ENCODE measurements at regions not wholly inside any gene's neighbourhood (a gene's known extent, or its start where the extent isn't known, plus 50 kb on each side); places are given as distances from the start of the nearest gene placed in this dataset.

DNA sequence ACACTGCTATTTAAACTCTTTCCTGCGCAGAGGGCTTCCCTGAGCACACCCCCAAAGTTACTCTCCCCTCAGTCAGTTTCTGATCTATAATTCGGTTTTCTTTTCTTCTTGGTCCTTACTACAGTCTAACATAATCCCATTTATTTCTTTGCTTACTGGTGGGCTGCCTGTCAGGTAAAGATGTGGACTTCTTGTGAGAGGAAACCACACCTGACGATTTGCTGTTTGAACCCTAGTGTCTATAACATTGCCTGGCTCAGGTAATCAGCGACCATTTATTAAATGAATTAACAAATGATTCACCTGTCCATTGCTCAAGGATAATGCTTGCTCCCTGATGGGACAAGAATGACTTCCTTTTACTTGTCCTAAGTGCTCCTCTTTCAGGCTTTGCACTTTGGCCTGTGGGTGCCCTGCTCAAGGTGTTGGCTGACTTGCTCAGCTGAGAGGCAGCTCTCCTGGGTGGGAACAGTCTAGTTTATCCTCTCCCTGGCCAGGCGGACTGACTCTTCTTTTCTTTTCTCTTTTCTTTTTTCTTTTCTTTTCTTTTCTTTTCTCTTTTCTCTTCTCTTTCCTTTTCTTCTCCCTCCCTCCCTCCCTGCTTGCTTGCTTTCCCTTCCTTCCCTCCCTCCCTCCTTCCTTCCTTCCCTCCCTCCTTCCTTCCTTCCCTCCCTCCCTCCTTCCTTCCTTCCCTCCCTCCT lies 233.1 kb downstream of the BCAS1 start:
- no peak for DNase-seq (ENCODE audit: low read depth)

DNA sequence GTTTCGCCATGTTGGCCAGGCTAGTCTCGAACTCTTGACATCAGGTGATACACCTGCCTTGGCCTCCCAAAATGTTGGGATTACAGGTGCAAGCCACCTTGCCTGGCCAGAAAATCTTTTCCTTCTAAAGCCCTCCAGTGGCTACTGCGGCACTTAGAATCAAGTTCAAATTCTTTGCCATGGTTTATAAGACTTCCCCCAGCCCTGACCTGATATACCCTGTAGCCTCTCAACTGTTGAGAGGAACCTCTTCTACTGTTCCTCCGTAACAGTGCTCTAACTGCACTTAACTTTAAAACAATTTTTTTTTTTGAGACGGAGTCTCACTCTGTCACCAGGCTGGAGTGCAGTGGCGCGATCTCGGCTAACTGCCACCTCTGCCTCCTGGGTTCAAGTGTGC lies 235.6 kb downstream of the BCAS1 start:
- no peak for DNase-seq (ENCODE audit: low read depth)

DNA sequence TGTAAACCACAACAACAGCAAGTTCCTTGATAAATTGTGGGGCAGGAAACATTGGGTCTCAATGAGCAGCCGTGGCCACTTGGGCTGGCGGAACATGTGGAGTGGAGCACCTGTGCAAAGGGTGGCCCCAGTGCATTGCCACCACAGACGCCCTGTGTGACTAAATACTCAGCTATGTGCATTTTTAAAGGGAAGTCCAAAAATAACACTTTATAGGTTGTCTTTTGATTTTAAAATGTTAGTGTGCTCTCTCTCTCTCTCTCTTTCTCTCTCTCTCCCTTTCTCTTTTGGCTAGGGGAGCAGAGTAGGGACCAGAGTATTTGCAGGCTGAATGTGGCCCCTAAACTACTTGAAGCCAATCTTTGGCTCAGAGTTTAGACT lies 236.3 kb downstream of the BCAS1 start:
- DNase-seq (ENCODE audit: low read depth) = no peak

DNA sequence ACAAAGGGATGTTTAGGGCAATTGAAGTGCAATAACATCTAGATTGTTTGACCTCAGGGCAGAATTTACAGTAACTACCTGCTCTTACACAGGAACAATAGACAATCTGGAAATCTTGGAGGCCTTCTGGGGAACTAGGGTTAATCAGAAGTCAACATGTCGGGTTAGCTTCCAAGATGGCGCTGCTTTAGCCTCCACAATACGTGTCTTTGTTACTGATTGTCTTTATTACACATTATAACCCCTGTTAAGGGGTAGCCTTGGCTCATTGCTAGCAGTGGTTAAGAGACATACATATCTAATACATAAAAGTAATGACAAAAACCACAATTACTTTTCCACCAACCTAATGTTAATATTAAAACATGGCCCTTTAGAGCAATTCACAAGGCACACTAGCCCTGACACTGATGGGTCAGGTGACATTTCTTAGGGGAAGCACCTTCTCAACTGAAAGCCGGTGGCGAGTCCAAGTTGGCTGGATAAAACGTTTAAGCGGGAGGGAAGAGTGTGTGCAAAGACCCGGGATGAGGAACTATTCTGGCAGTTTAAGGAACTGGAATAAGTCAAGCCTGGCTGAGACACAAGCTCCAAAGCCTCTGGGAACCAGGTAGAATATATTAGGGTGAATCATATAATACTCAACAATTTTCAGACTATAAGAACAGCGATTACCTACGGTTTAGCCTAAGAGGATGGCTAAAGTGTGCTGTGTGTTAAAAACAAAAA lies 236.9 kb downstream of the BCAS1 start:
- DNase-seq (ENCODE audit: low read depth) = no peak

DNA sequence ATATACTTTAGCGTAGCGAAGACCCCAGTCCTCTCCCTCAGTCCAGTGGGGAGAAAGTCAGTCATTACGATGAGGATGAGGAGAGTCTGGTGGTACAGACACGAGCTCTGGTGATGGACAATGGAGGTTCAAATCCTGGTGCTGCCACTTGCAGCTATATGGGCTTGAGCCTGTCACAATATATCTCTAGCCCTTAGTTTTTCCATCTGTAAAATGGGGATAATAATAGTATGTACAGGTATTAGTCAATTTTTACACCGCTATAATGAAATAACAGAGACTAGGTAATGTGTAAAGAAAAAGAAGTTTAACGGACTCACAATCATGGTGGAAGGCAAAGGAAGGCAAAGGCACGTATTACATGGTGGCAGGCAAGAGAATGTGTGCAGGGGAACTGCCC lies 237.9 kb downstream of the BCAS1 start:
- no peak for DNase-seq (ENCODE audit: low read depth)

DNA sequence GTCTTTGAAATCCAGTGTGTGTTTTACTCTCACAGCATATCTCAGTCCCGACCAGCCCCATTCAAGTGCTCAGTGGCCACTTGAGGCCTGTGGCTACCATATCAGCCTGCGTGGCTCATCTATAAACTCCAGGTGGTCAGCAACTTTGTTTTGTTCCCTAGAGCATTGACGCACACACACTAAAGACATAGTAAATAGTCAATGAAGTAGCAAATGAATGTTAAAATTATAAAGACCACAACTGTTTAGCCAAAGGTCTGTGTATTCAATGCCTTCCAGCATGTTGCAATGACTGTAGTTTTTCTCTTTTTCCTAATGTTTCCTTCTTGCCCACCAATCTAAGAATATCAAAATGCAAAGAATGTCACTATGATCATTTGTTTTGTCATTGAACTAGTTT lies 238.2 kb upstream of the ZNF217 start:
- DNase-seq (ENCODE audit: low read depth) = no peak

DNA sequence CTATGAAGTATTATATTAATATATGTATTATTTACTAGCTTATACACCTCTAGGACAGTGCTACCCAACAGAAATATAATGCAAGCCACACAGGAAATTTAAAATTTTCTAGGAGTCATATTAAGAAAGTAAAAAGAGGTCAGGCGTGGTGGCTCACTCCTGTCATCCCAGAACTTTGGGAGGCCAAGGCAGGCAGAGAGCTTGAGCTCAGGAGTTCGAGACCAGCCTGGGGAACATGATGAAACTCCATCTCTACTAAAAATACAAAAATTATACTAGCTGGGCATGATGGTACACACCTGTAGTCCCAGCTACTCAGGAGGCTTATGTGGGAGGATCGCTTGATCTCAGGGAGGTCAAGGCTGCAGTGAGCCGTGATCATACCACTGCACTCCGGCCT lies 237.6 kb upstream of the ZNF217 start:
- DNase-seq (ENCODE audit: low read depth) = no peak

DNA sequence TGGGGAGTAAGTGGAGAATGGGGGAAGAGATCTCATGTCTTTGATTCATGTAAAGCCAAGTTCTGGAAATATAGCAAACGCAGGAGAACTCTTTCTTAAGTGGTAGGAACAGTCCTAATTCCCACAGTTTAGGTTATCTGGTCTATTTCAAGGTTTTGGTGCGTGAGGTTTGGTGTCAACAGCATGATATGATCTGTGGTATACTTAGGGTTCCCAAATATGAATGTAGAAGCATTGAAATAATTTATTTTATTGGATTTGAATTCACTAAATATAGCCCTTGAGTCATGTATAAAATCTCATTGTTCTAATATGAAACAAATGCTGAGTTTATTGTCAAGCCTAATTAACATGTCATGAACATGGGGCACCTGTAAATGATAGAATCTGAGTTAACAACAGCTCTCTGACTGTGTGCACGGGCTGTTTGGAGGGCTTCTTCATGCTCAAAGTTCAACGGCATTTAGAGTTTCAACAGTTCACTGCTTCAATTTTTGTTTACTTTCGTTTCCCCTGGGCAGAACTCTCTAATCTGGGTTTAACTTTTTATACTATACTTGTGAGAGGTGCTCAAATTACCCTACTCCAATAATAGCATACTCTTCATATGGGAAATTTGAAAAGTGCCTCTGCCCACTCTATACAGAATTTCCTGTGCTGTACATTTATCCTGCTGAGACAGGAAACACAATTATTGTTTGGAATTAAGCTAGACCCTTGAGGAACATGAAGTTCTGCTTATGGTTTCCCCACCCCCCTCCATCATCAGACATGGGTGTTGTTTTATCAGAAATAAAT lies 236.3 kb upstream of the ZNF217 start:
- no peak for DNase-seq (ENCODE audit: low read depth)

DNA sequence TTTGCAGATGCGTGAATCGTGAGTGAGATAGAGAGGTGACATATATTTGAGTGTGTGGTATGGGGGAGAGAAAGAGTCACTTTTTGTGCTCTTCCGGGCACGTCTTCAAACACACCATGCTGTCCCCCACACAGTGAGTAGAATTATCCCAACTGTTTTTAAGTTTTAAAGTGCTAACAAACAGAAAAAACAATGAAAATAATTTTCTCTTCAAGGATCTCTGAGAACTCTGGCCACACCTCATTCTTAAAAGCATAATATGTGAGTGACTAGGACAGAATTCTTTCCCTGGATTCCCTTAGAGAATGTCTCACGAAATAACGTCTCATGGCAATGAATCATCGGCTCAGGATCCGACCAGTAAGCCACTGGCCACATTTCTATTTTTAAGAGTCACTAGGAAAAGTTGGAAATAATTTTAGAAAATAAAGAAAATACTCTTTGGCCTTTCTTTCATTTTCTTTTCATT lies 235.7 kb upstream of the ZNF217 start:
- peak; percentile 96 for DNase-seq (ENCODE audit: low read depth)

DNA sequence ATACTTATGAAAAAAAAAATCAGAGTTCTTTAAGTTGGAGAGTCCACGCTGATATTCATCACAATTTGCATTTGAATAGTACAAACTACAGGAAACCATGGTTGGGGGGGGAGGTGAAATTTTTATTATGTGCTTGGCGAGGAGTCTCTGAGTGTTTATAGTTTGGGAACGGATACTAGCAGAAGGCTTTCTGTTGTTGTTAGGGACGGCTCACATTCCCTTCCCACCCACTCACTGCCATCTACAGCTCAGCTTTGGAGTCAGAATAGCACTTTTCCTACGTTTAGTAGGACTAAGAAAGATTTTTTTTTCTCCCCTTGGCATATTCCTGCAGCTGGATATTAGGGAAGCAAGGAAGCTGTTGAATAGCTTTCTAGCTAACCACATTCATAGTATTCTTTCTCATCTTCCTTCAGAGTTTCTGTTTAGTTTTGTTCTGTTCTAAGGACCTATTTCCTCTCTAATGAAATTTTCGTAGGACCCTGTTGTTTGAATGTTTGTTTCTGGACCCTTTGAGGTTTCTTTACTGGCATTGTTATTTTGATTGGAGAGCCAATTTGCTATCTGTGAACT lies 235.1 kb upstream of the ZNF217 start:
- peak; percentile 91 for DNase-seq (ENCODE audit: low read depth)

DNA sequence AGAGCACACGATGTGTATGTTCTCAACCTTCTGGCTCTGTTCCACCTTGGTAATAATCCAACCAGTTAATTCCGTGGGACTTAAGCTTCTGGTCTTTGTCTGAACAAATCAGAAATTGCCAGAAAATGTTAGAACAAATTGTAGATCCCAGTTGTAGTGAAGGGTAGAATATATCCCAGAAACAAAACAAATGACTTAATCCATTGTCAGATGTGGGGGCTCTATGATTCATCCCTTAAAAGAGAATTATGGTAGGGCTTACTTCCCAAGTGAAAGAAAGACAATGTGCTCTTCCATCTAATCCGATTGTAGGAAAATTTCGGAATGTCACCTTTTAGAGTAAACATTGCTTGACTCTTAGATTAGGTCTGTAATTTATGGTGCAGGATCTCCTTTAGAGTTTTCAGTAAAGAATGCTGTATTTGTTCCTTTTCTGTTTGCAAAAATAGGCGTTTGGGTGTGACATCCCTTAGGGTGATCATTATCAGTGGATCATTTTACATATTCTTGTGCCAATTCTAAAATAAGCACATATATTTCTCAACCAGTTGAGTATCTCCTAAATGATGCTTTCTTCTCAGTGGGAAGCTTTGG lies 234.5 kb upstream of the ZNF217 start:
- peak; percentile 97 for DNase-seq (ENCODE audit: low read depth)

DNA sequence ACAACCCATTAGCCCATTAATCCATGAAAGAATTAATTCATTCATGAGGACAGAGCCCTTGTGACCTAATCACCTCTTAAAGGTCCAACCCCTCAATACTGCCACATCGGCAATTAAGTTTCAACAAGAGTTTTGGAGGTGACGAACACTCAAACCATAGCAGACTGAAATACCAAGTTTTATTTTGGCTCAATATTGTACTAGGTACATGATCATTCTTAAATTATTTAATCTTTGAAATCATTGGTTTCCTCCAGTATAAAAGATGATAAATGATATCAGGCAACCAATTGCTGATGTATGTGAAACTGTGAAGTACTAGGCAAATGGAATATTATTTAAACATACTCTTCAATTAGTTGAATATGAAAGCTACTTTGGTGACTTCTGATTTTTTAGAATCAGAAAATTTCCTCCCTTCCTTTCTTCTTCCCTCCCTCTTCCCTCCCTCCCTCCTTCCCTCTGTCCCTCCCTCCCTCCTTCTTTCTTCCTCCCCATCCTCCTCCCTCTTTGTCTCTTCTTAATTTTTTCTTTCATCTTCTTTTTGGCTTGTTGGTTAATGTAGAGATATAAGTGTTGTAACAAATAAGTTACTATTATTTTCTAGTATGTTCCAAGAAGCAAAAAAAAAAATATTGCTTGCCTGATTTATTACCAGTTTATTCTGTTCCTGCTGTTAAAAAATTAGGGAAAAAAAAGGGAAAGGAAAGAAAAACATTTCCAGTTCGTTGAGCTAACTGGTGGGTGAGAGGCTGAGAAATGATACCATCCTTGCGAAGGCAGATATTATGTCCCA lies 233.9 kb upstream of the ZNF217 start:
- no peak for DNase-seq (ENCODE audit: low read depth)

DNA sequence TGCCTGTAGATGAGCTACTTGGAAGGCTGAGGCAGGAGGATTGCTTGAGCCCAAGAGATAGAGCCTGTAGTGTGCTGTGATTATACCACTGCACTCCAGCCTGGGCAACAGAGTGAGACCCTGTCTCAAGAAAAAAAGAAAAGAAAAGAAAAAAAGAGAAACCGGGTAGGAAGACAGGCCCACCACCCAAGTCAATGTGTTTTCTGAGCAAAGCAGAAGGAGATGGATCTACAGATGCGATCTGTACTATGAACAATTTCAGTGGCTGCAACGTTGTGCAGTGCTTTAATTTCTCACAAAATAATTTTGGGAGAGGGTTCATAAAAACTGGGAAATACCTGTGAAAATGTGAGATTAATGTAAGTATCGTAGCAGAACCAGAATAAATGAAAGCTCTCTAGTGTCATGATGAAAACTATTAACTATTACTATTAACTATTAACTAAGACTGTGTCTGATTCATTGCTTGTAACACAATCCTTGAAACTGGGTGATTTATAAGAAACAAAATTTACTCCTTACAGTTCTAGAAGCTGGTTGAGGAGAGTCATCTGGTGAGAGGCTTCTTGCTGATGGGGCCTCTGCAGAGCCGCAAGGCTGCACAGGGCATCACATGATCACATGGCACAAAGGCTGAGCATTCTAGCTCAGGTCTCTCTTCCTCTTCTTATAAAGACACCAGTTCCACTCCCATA lies 233.1 kb upstream of the ZNF217 start:
- DNase-seq (ENCODE audit: low read depth) = no peak

DNA sequence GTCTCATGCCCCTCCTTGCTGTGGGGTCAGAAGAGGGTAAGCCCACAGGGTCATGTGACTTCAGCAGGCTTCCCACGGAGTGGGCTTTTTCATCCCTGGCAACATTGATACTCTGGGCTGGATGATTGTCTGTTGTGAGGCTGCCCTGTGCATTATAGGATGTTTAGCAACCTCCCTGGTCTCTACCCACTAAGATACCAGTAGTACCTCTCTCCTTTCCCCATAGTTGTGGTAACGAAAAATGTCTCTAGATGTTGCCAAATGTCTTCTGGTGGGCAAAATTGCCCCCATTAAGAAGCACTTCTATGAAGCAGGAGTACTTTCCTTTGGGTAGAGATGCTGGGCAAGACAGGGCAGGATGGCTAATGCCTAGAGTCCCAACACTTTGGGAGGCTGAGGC lies 232.5 kb upstream of the ZNF217 start:
- DNase-seq (ENCODE audit: low read depth) = no peak

DNA sequence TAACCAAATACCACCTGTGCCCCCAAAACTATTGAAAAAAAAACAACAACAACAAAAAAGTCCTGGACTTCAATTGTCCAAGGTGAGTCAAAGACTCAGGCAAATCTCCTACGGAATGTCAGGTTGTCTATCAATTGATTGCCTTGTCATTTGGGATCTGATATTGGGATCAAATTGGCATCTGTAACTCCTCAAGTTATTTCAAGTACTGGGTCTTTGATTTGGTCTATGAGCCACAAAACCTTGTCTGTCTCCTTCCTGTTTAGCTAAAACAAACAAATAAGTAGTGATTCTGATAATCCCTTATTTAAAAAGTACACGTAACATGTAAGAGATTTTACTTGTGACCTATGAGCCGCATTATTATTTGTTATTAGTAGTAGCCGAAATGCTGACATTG lies 231.6 kb upstream of the ZNF217 start:
- no peak for DNase-seq (ENCODE audit: low read depth)

DNA sequence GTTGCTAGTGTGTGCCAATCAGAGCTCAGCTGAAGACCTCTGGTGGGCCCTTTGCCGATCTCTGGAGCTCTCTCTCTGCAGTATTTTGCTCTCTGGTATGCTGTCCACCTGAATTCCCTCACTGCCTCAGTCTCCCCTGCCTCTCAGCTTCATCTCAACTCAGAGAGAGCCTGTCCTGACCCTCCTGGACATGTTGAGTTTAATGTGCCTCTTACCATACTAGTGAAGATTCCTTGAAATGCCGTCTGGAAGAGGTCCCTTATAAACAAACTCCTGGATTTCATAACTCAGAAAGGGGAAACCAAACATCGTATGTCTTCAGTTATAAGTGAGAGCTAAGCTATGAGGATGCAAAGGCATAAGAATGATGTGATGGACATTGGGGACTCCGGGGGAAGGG lies 231.1 kb upstream of the ZNF217 start:
- no peak for DNase-seq (ENCODE audit: low read depth)

DNA sequence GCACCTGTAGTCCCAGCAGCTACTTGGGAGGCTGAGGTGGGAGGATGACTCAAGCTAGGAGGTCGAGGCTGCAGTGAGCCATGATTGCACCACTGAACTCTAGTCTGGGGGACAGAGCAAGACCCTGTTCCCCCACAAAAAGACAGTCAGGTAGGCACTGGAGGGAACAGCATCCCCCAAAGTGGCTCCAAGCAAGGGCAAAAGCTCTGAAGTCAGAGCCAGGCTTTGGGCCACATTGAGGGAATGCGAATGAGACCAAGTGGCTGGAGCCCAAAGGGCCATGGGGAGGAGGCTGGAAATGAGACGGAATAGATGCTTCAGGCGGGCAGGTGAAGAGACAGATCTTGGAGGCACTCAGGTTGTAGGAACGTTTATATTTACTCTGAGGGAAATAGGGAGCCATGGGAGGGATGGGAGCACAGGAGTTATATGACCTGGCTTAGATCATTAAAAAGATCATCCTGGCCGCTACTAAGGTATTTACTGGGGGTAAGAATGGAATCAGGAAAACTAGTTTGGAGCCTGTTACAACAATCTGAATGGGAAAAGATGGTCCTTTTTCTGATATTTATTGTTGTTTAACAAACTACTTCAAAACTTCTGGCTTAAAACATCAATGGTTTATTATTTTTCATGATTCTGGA lies 229.6 kb upstream of the ZNF217 start:
- DNase-seq (ENCODE audit: low read depth) = no peak

DNA sequence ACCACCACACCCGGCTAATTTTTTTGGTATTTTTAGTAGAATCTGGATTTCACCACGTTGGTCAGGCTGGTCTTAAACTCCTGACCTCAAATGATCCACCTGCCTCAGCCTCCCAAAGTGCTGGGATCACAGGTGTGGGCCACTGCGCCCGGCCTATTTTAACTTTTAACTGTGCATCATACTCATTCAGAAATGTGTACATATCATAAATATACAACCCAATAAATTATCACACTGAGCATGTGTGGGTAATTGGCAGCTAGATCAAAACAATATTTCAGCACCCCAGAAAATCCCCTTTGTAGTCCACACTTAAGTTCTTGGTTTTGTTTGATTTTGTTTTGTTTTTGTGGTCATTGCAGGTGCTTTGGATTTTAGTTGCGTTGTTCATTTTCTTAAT lies 228.9 kb upstream of the ZNF217 start:
- DNase-seq (ENCODE audit: low read depth) = no peak

DNA sequence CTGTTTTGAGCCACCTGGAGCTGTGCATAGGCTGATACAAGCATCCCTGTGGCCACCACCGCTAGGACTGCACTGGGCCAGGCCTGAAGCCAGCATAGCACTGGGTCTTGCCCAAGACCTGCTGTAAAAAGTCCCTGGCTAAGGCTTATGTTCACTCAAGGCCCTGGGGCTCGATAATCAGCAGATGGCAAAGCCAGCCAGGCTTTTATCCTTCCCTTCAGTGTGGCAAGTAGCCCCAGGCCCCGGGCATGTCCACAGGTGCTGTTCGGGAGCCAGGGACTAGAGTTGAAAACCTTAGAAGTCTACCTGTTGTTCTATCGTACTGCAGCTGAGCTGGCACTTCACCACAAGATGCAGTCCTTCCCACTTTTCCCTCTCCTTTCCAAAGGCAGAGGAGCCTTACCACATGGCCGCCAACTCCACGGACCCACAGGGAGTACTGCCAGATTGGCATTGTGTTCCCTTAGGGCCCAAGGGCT lies 226.4 kb upstream of the ZNF217 start:
- DNase-seq (ENCODE audit: low read depth) = no peak
